HG03558 (cell line): ENCODE measurements at regions not wholly inside any gene's neighbourhood (a gene's known extent, or its start where the extent isn't known, plus 50 kb on each side); places are given as distances from the start of the nearest gene placed in this dataset.

ENCODE experiments used
- ATAC-seq: cut with Tn5 transposase; IDR thresholded peaks from one replicate; pipeline ENCODE4 v1.9.1; 2021; ENCODE audit warnings: moderate number of reproducible peaks; ENCODE audit not compliant: unreplicated experiment; ENCODE audit errors: extremely low read depth

- ATAC-seq = no peak
These were observed 338.4 kb upstream of the TRPC7 start for GRCh38 chr5:136703706-136704105.

- no peak for ATAC-seq
These were observed 337.7 kb upstream of the TRPC7 start for GRCh38 chr5:136703036-136703435.

GRCh38 chr5:136701191-136701590 is 335.8 kb upstream of the TRPC7 start:
- ATAC-seq = no peak

- ATAC-seq = no peak
These were observed 334.3 kb upstream of the TRPC7 start for GRCh38 chr5:136699651-136700050.

GRCh38 chr5:136698970-136699369 is 333.6 kb upstream of the TRPC7 start:
- ATAC-seq = no peak

GRCh38 chr5:136694258-136694657 is 328.9 kb upstream of the TRPC7 start:
- ATAC-seq = no peak

GRCh38 chr5:136689552-136689951 is 324.2 kb upstream of the TRPC7 start:
- no peak for ATAC-seq

GRCh38 chr5:136686192-136686872 is 321.0 kb upstream of the TRPC7 start:
- no peak for ATAC-seq

- ATAC-seq = no peak
These were observed 317.6 kb upstream of the TRPC7 start for GRCh38 chr5:136682986-136683385.

- no peak for ATAC-seq
These were observed 313.9 kb upstream of the TRPC7 start for GRCh38 chr5:136679233-136679632.

- ATAC-seq = no peak
These were observed 311.9 kb upstream of the TRPC7 start for GRCh38 chr5:136677217-136677616.

GRCh38 chr5:136676685-136677084 is 311.3 kb upstream of the TRPC7 start:
- no peak for ATAC-seq

- ATAC-seq = no peak
These were observed 310.4 kb upstream of the TRPC7 start for GRCh38 chr5:136675769-136676168.

GRCh38 chr5:136674178-136674577 is 308.8 kb upstream of the TRPC7 start:
- no peak for ATAC-seq

GRCh38 chr5:136667789-136668188 is 302.4 kb upstream of the TRPC7 start:
- ATAC-seq = no peak

- no peak for ATAC-seq
These were observed 301.8 kb upstream of the TRPC7 start for GRCh38 chr5:136666970-136667620.

GRCh38 chr5:136665331-136665730 is 300.0 kb upstream of the TRPC7 start:
- ATAC-seq = no peak

GRCh38 chr5:136661026-136661425 is 295.7 kb upstream of the TRPC7 start:
- no peak for ATAC-seq

GRCh38 chr5:136656811-136657210 is 291.5 kb upstream of the TRPC7 start:
- no peak for ATAC-seq

- no peak for ATAC-seq
These were observed 290.1 kb upstream of the TRPC7 start for GRCh38 chr5:136655468-136655867.

GRCh38 chr5:136646915-136647314 is 281.6 kb upstream of the TRPC7 start:
- ATAC-seq = no peak

GRCh38 chr5:136642976-136643375 is 277.6 kb upstream of the TRPC7 start:
- ATAC-seq = no peak
